H9 (cell line): ENCODE measurements at regions not wholly inside any gene's neighbourhood (a gene's known extent, or its start where the extent isn't known, plus 50 kb on each side); places are given as distances from the start of the nearest gene placed in this dataset.

Experiments used
- DNase-seq: peaks from one replicate; pipeline ENCODE4 v3.0.0-alpha.2; 2017
- H2AFZ ChIP-seq: one replicate; pipeline ENCODE4 v1.6.1; 2013; ENCODE audit warnings: mild to moderate bottlenecking, low read length, control low read depth, moderate library complexity
- H2AK5ac ChIP-seq: 2 replicates; pipeline ENCODE4 v1.6.1; 2013; ENCODE audit warnings: low read length, control low read depth, mixed read lengths; ENCODE audit not compliant: insufficient read length
- H2BK120ac ChIP-seq: one replicate; pipeline ENCODE4 v1.6.1; 2013; ENCODE audit warnings: low read depth, mild to moderate bottlenecking, low read length, control low read depth, inconsistent platforms; ENCODE audit not compliant: poor library complexity, severe bottlenecking
- H2BK12ac ChIP-seq: 2 replicates; pipeline ENCODE4 v1.6.1; 2013; ENCODE audit warnings: low read length, control low read depth, mixed read lengths, low read depth; ENCODE audit not compliant: insufficient read length
- H2BK15ac ChIP-seq: 2 replicates; pipeline ENCODE4 v1.6.1; 2013; ENCODE audit warnings: low read depth, low read length, control low read depth
- H2BK20ac ChIP-seq: one replicate; pipeline ENCODE4 v1.6.1; 2013; ENCODE audit warnings: low read depth, mild to moderate bottlenecking, low read length, control low read depth, inconsistent platforms; ENCODE audit not compliant: poor library complexity, severe bottlenecking
- H2BK5ac ChIP-seq: 2 replicates; pipeline ENCODE4 v1.6.1; 2013; ENCODE audit warnings: low read length, control low read depth, mixed read lengths; ENCODE audit not compliant: insufficient read length
- H3K14ac ChIP-seq: 2 replicates; pipeline ENCODE4 v1.6.1; 2013; ENCODE audit warnings: low read length, control low read depth; ENCODE audit not compliant: insufficient read depth
- H3K18ac ChIP-seq: 2 replicates; pipeline ENCODE4 v1.6.1; 2013; ENCODE audit warnings: low read depth, mild to moderate bottlenecking, mixed read lengths, low read length, control low read depth; ENCODE audit not compliant: insufficient read length
- H3K23ac ChIP-seq: 2 replicates; pipeline ENCODE4 v1.6.1; 2013; ENCODE audit warnings: low read length, control low read depth, mixed read lengths, low read depth; ENCODE audit not compliant: insufficient read length
- H3K23me2 ChIP-seq: 2 replicates; pipeline ENCODE4 v1.6.1; 2013; ENCODE audit warnings: low read depth, mild to moderate bottlenecking, mixed read lengths, low read length, control low read depth; ENCODE audit not compliant: insufficient read length, poor library complexity, severe bottlenecking
- H3K27ac ChIP-seq: 2 replicates; pipeline ENCODE4 v1.5.1; 2013; ENCODE audit warnings: low read length, control low read depth, mixed read lengths, low read depth; ENCODE audit not compliant: insufficient read length
- H3K27me3 ChIP-seq: 2 replicates; pipeline ENCODE4 v1.6.1; 2013; ENCODE audit warnings: low read length, control low read depth, inconsistent platforms; ENCODE audit not compliant: insufficient read depth
- H3K4ac ChIP-seq: 2 replicates; pipeline ENCODE4 v1.6.1; 2013; ENCODE audit warnings: low read depth, mild to moderate bottlenecking, control low read depth, inconsistent platforms, low read length, moderate library complexity
- H3K4me1 ChIP-seq: 2 replicates; pipeline ENCODE4 v1.6.1; 2013; ENCODE audit warnings: low read length, control low read depth, inconsistent platforms; ENCODE audit not compliant: insufficient read depth
- H3K4me2 ChIP-seq: 2 replicates; pipeline ENCODE4 v1.6.1; 2013; ENCODE audit warnings: low read length, control low read depth, mixed read lengths; ENCODE audit not compliant: insufficient read length, insufficient read depth
- H3K56ac ChIP-seq: 2 replicates; pipeline ENCODE4 v1.6.1; 2013; ENCODE audit warnings: low read depth, mild to moderate bottlenecking, mixed read lengths, low read length, control low read depth; ENCODE audit not compliant: insufficient read length
- H3K79me1 ChIP-seq: 2 replicates; pipeline ENCODE4 v1.6.1; 2013; ENCODE audit warnings: low read depth, mild to moderate bottlenecking, moderate library complexity, low read length, control low read depth, inconsistent platforms; ENCODE audit not compliant: insufficient read depth, poor library complexity, severe bottlenecking
- H3K79me2 ChIP-seq: 2 replicates; pipeline ENCODE4 v1.6.1; 2013; ENCODE audit warnings: low read length, control low read depth, inconsistent platforms; ENCODE audit not compliant: insufficient read depth
- H3K9ac ChIP-seq: 2 replicates; pipeline ENCODE4 v1.6.1; 2013; ENCODE audit warnings: low read length, control low read depth, mixed read lengths; ENCODE audit not compliant: insufficient read length; ENCODE audit errors: extremely low read depth
- H3K9me3 ChIP-seq: one replicate; pipeline ENCODE4 v1.6.1; 2013; ENCODE audit warnings: low read depth, low read length, inconsistent platforms; ENCODE audit not compliant: control insufficient read depth
- H3T11ph ChIP-seq: one replicate; pipeline ENCODE4 v1.6.1; 2013; ENCODE audit warnings: mild to moderate bottlenecking, low read length, control low read depth, inconsistent platforms
- H4K20me1 ChIP-seq: one replicate; pipeline ENCODE4 v1.6.1; 2013; ENCODE audit not compliant: control insufficient read depth, insufficient read length, insufficient read depth
- H4K5ac ChIP-seq: 2 replicates; pipeline ENCODE4 v1.6.1; 2013; ENCODE audit warnings: low read depth, mild to moderate bottlenecking, mixed read lengths, low read length, control low read depth; ENCODE audit not compliant: insufficient read length
- H4K8ac ChIP-seq: replicated peaks from 2 replicates; pipeline ENCODE4 v1.6.1; 2013; ENCODE audit warnings: low read length, control low read depth, mixed read lengths, low read depth; ENCODE audit not compliant: insufficient read length
- H4K91ac ChIP-seq: 2 replicates; pipeline ENCODE4 v1.6.1; 2013; ENCODE audit warnings: low read depth, mild to moderate bottlenecking, moderate library complexity, mixed read lengths, low read length, control low read depth; ENCODE audit not compliant: insufficient read length
- H3K27ac Mint-ChIP-seq, 3 experiments: 2 replicates in 2 of 3; 3 replicates in 1 of 3; pipeline ENCODE4 v1.8.0; 2020 to 2021; ENCODE audit warnings: mixed read lengths in 3 of 3, mild to moderate bottlenecking in 1 of 3, moderate library complexity in 1 of 3
- H3K27me3 Mint-ChIP-seq: 2 replicates; pipeline ENCODE4 v1.8.0; 2021; ENCODE audit warnings: low read depth, mild to moderate bottlenecking, moderate library complexity, mixed read lengths
- H3K36me3 Mint-ChIP-seq, 3 experiments: 2 replicates in 2 of 3; 3 replicates in 1 of 3; pipeline ENCODE4 v1.8.0; 2020 to 2021; ENCODE audit warnings: low read depth in 3 of 3, mixed read lengths in 3 of 3; ENCODE audit not compliant: insufficient read depth in 1 of 3
- H3K4me1 Mint-ChIP-seq, 2 experiments: 2 replicates each; pipeline ENCODE4 v1.8.0; 2020; ENCODE audit warnings: mixed read lengths in 2 of 2
- H3K4me3 Mint-ChIP-seq, 2 experiments: 2 replicates in 1 of 2; 3 replicates in 1 of 2; pipeline ENCODE4 v1.8.0; 2020 to 2021; ENCODE audit warnings: mild to moderate bottlenecking in 2 of 2, mixed read lengths in 2 of 2, moderate library complexity in 1 of 2
- H3K9me3 Mint-ChIP-seq, 2 experiments: 2 replicates in 1 of 2; 3 replicates in 1 of 2; pipeline ENCODE4 v1.8.0; 2020; ENCODE audit warnings: mild to moderate bottlenecking in 2 of 2, mixed read lengths in 2 of 2, moderate library complexity in 1 of 2
- CTCF ChIP-seq: fragments of 200-600 bp; sonication (generic); conservative IDR thresholded peaks from 3 replicates; pipeline ENCODE4 v1.8.0; 2021; ENCODE audit warnings: antibody characterized with exemption, mild to moderate bottlenecking
- WGBS: extraction: QIAGEN DNeasy Blood & Tissue Kit; methylation state at CpG from one replicate; pipeline ENCODE4 v1.1.7; 2013; ENCODE audit warnings: missing lambda C conversion rate, low lambda C conversion rate, mixed read lengths; ENCODE audit not compliant: insufficient read length; ENCODE audit errors: extremely low coverage; 5-methylcytosine and 5-hydroxymethylcytosine counted together

GRCh38 chr2:33770023-33770422, 170.9 kb upstream of the FAM98A start:
- Histone ChIP-seq H3K9me3 (no peaks in the 10 kb centered on the region), H2BK20ac (no peak overlapping the region), H3K4me2 (no peak overlapping the region), H3K27ac (no peak overlapping the region), H2BK120ac (no peak overlapping the region), H3K79me1 (no peaks in the 10 kb centered on the region), H3K23ac (no peak overlapping the region), H4K20me1 (no peaks in the 10 kb centered on the region), H3K56ac (no peak overlapping the region), H3K14ac (no peak overlapping the region), H3K23me2 (no peaks in the 10 kb centered on the region), H3K4me1 (no peaks in the 10 kb centered on the region), H2AK5ac (no peak overlapping the region), H2AFZ (no peak overlapping the region), H2BK12ac (no peak overlapping the region), H2BK15ac (no peak overlapping the region), H2BK5ac (no peak overlapping the region), H4K91ac (no peak overlapping the region), H3K79me2 (no peaks in the 10 kb centered on the region; the same call in 1 of the 2 replicates), H3K18ac (no peak overlapping the region), H3K9ac (no peak overlapping the region), H3T11ph (no peak overlapping the region), H4K5ac (no peak overlapping the region), H3K4ac (no peak overlapping the region), H3K27me3 (no peaks in the 10 kb centered on the region), H4K8ac (no peak overlapping the region)
- H3K4me3 Mint-ChIP-seq: no peak overlapping the region
- no peak for TF ChIP-seq CTCF
- peaks cover 4 to 10% of the 10 kb centered on the region in 2 experiments for H3K4me1 Mint-ChIP-seq
- H3K36me3 Mint-ChIP-seq: peaks cover 6 to 11% (median 7%) of the 10 kb centered on the region in 3 experiments; a peak in 6 of 7 replicates
- no peak overlapping the region; a peak in 1 of 7 replicates for H3K27ac Mint-ChIP-seq
- no peak for DNase-seq
- H3K9me3 Mint-ChIP-seq: peaks cover 6 to 14% of the 10 kb centered on the region in 2 experiments
- H3K27me3 Mint-ChIP-seq: no peaks in the 10 kb centered on the region
- WGBS: no CpG with 5 or more reads among the region's 2 CpGs
